Coronary artery (tissue), 2 donors: ENCODE measurements at regions not wholly inside any gene's neighbourhood (a gene's known extent, or its start where the extent isn't known, plus 50 kb on each side); places are given as distances from the start of the nearest gene placed in this dataset.

ENCODE experiments used
- DNase-seq: peaks from one replicate; pipeline ENCODE4 v3.0.0-alpha.2; 2017; ENCODE audit warnings: low spot score
- H3K27ac ChIP-seq, 2 donors: fragments of 200-600 bp; sonication (generic); one replicate each; pipeline ENCODE4 v1.5.1; 2016 to 2019
- H3K4me3 ChIP-seq: fragments of 200-600 bp; sonication (generic); 2 replicates; pipeline ENCODE4 v1.5.1; 2016; ENCODE audit warnings: mild to moderate bottlenecking, moderate library complexity
- CTCF ChIP-seq: fragments of 200-600 bp; sonication (generic); IDR thresholded peaks from one replicate; pipeline ENCODE4 v1.5.1; 2019; ENCODE audit warnings: antibody characterized with exemption

DNA sequence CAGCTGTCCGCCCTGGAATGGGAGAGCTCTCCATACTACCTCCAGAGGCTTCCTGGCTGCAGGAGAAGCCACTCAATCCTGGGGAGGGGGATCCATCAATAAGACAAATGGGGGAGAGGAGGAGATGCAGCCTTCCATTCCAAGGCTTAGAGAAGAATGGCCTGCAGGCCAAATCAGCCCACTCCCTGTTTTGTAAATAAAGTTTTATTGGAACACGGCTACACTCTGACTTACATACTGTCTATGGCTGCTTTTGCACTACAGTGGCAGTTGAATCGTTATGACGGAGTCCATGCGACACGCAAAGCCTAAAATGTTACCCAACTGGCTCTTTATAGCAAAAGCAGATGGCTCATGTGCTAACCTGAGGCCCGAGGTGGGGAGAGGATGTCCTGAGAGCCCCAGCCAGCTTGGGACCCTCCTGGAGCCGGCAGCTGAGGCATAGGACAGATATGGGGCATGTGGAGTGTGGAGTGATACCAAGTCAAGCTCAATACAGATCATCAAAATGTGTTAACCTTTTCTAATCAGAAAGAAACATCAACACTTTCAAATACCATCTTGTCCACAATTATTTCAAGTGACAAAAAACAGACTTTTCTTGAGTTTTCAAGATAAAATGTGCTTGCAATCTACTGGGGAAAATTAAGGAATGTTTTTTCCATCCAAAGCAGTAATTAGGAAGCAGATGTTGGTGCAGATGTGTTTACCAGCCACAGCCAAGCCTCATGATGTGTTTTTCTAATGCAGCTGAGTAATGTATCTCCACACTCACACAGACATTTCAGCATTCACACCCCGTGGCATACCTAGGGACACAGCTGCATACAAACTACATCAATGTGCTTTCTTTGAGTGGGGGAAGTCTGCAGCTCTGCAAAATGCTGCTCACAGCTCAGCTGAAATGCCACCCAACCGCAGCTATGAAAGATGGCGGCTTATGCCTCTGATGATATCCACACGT lies 181.6 kb downstream of the SHANK2 start:
- H3K4me3 ChIP-seq, result no peak overlapping the region
- no peak overlapping the region for H3K27ac ChIP-seq
- TF ChIP-seq CTCF, result no peak
- no peak for DNase-seq

GRCh38 chr11:71068963-71069362 lies 183.4 kb downstream of the SHANK2 start:
- H3K27ac ChIP-seq, result no peak overlapping the region
- no peak overlapping the region for H3K4me3 ChIP-seq
- no peak for DNase-seq
- TF ChIP-seq CTCF, result no peak

DNA sequence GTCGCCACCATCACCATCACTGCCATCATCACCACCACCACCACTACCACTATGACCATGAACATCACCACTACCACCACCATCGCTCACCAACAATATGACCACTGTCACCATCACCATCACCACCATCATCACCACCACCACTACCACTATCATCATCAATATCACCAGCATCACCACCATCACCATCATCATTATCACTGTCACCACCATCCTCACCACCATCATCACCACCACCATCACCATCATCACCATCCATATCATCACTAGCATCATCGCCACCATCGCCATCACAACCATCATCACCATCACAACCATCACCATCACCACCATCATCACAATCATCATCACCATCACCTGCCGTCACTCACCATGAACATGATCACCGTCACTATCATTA lies 184.6 kb downstream of the SHANK2 start:
- no peak for DNase-seq
- TF ChIP-seq CTCF, result no peak
- no peak overlapping the region for H3K4me3 ChIP-seq
- no peak overlapping the region for H3K27ac ChIP-seq

GRCh38 chr11:71066311-71066710 lies 186.1 kb downstream of the SHANK2 start:
- no peak for TF ChIP-seq CTCF
- Histone ChIP-seq H3K27ac (no peak overlapping the region), H3K4me3 (no peak overlapping the region)
- DNase-seq, result no peak

DNA sequence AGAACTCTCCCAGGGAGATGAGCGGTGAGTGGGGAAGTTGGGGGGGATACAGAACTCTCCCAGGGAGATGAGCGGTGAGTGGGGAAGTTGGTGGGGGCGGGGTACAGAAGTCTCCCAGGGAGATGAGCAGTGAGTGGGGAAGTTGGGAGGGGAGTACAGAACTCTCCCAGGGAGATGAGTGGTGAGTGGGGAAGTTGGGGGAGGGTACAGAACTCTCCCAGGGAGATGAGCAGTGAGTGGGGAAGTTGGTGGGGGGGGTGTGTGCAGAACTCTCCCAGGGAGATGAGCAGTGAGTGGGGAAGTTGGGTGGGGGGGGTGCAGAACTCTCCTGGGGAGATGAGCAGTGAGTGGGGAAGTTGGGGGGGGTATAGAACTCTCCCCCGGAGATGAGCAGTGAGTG lies 186.5 kb downstream of the SHANK2 start:
- Histone ChIP-seq H3K4me3 (no peak overlapping the region), H3K27ac (no peak overlapping the region)
- DNase-seq, result no peak
- TF ChIP-seq CTCF, result no peak

GRCh38 chr11:71064702-71065515 lies 187.5 kb downstream of the SHANK2 start:
- Histone ChIP-seq H3K27ac (no peak overlapping the region), H3K4me3 (no peak overlapping the region)
- no peak for TF ChIP-seq CTCF
- no peak for DNase-seq
